Fibroblast of pulmonary artery (primary cell): ENCODE measurements at regions not wholly inside any gene's neighbourhood (a gene's known extent, or its start where the extent isn't known, plus 50 kb on each side); places are given as distances from the start of the nearest gene placed in this dataset.

Experiments
- DNase-seq: peaks from one replicate; pipeline ENCODE4 v3.0.0-alpha.2; 2010; ENCODE audit warnings: low read depth
- H3K4me3 ChIP-seq: replicated peaks from 2 replicates; pipeline ENCODE4 v1.5.1; 2011; ENCODE audit warnings: low read depth, mild to moderate bottlenecking, control low read depth, low read length, moderate library complexity
- CTCF ChIP-seq: IDR thresholded peaks from 2 replicates; pipeline ENCODE4 v1.5.1; 2011; ENCODE audit warnings: mild to moderate bottlenecking, control low read depth, low read length, inconsistent platforms; ENCODE audit errors: missing control alignments

DNA sequence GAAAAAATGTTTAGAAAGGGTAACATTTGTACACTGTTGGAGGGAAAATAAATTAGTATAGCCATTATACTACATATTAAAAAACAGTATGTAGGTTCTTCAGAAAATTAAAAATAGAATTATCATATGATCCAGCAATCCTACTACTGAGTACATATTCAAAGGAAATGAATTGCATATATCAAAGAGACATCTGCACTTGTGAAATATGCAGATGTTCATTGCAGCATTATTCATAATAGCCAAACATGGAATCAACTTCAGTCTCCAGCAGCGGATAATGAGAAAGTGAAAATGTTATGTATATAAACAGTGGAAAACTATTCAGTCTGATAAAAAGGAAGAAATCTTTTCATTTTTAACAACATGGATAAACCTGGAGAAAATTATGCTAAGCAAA is 695.5 kb downstream of the SLCO4C1 start:
- DNase-seq: no peak
- no peak for TF ChIP-seq CTCF
- no peak overlapping the region for H3K4me3 ChIP-seq

DNA sequence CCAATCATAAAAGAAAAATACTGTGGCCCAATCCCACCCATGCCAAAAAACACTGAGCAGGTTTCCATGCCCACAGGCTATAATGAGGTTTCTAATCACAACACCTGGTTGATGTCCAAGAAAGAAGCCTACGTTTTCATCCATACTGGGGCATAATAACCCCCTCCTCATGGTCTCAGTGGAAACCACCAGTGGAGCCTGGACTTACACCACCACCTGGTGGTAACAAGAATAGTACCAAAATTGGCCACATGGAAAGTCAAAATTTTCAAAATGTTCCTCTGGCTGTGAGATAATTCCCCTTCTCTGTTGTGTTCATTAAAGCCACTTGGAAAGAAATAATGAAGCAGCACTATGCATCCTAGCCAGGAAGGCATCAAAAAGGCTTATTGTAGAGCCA is 687.3 kb upstream of the ST8SIA4 start:
- no peak for TF ChIP-seq CTCF
- no peak for DNase-seq

GRCh38 chr5:101585366-101585765 is 682.3 kb upstream of the ST8SIA4 start:
- no peak overlapping the region for H3K4me3 ChIP-seq
- TF ChIP-seq CTCF: no peak
- DNase-seq: no peak

More for the DNA sequence above, 687.3 kb upstream of the ST8SIA4 start:
- H3K4me3 ChIP-seq: no peak overlapping the region

- TF ChIP-seq CTCF: no peak
- H3K4me3 ChIP-seq: no peak overlapping the region
- no peak for DNase-seq
Measured at GRCh38 chr5:101580591-101580990, 677.5 kb upstream of the ST8SIA4 start.

DNA sequence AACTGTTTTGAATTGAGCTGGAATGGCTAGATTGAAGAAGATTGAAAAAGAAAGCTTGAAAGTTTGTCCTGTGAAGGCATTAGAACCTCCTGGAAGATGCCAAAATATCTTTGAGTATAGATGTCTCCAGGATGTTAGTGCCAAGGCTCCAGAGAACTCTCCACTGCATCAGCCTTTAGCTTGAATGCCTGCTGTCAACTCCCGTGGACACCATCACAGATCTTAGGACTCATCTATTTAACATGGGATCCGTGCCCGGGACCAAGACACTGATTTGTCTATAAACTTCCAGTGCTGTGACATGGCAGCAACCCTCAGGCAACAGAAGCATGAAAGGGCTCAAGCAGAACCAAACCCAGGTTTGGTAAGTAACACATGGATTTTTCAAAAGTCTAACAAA is 670.9 kb upstream of the ST8SIA4 start:
- no peak for TF ChIP-seq CTCF

GRCh38 chr5:101561018-101561417 is 657.9 kb upstream of the ST8SIA4 start:
- no peak for DNase-seq
- TF ChIP-seq CTCF: no peak
- H3K4me3 ChIP-seq: no peak overlapping the region

More for the DNA sequence above, 670.9 kb upstream of the ST8SIA4 start:
- H3K4me3 ChIP-seq: no peak overlapping the region
- DNase-seq: no peak

GRCh38 chr5:101543780-101544179 is 640.7 kb upstream of the ST8SIA4 start:
- no peak for TF ChIP-seq CTCF
- no peak overlapping the region for H3K4me3 ChIP-seq
- DNase-seq: no peak
